ENCODE measurements at regions not wholly inside any gene's neighbourhood (a gene's known extent, or its start where the extent isn't known, plus 50 kb on each side); places are given as distances from the start of the nearest gene placed in this dataset.

GRCh38 chr10:78252286-78252685 lies 218.6 kb downstream of the RPS24 start:
- H4K20me1 ChIP-seq (ENCODE audit: insufficient read depth), result no peaks in the 10 kb centered on the region
- intact Hi-C loops (cut with micrococcal nuclease), result no loop called here
- no peak overlapping the region for H3K4me2 ChIP-seq (ENCODE audit: low read length)
- DNase-seq (ENCODE audit: low read depth, low spot score) (no peak), ATAC-seq (no peak)
- H3K79me2 ChIP-seq (ENCODE audit: insufficient read depth, low read length), result no peaks in the 10 kb centered on the region
- ChIA-PET RAD21 (ENCODE audit: low non-redundant PET in 1 of 2, low total read pairs in 2 of 2, uncharacterized antibody in 2 of 2, unreplicated experiment in 2 of 2) (no interaction called here), POLR2A (no interaction called here), CTCF (no interaction called here)
- H3K9me3 ChIP-seq (ENCODE audit: control insufficient read depth in 1 of 2, insufficient read depth in 1 of 2, low read depth in 1 of 2, low read length in 2 of 2), result no peaks in the 10 kb centered on the region
- BruUV-seq (replicated peaks), result no TSS peak
- no peaks in the 10 kb centered on the region for H3K27me3 ChIP-seq (ENCODE audit: insufficient read depth, low read length)
- H3K9me2 ChIP-seq (ENCODE audit: insufficient read depth), result no peaks in the 10 kb centered on the region
- H2AFZ ChIP-seq (ENCODE audit: low read depth, low read length, poor library complexity, severe bottlenecking), result no peak overlapping the region
- H3K27ac ChIP-seq (ENCODE audit: low read depth, low read length), result no peak overlapping the region
- H3K4me3 ChIP-seq (replicated peaks in 1 of 2; ENCODE audit: low read depth in 1 of 2, low read length in 2 of 2), result no peak overlapping the region
- no peaks in the 10 kb centered on the region for H3K36me3 ChIP-seq (ENCODE audit: control insufficient read depth in 1 of 2, insufficient read depth in 2 of 2, low read length in 2 of 2)
- no peak overlapping the region for H3K9ac ChIP-seq (ENCODE audit: low read length)
- peaks cover 12 to 33% of the 10 kb centered on the region in 2 experiments for H3K4me1 ChIP-seq (ENCODE audit: control insufficient read depth in 1 of 2, insufficient read depth in 2 of 2, low read length in 2 of 2)
- no peak for TF ChIP-seq YY1 (IDR thresholded peaks at IDR 0.05; ENCODE audit: extremely low read depth, insufficient replicate concordance, low read depth, low read length)
- no peak for TF ChIP-seq FOSL1 (IDR thresholded peaks at IDR 0.05; ENCODE audit: low read depth)
- no peak for TF ChIP-seq RAD21 (IDR thresholded peaks at IDR 0.05; ENCODE audit: low read depth)
- TF ChIP-seq CEBPB (IDR thresholded peaks at IDR 0.05; ENCODE audit: low read depth), result no peak
- TF ChIP-seq ELF1 (IDR thresholded peaks at IDR 0.05; ENCODE audit: borderline replicate concordance, low read depth), result no peak
- TF ChIP-seq SP1 (IDR thresholded peaks at IDR 0.05; ENCODE audit: low read depth), result no peak
- no peak for TF ChIP-seq SRF (IDR thresholded peaks at IDR 0.05; ENCODE audit: low read depth)
- no peak for TF ChIP-seq EZH2 (IDR thresholded peaks at IDR 0.05)
- no peak for TF ChIP-seq POLR2A (IDR thresholded peaks at IDR 0.05; ENCODE audit: borderline replicate concordance, extremely low read depth, insufficient read depth, insufficient read length)

GRCh38 chr10:78253063-78253853 lies 219.6 kb downstream of the RPS24 start:
- Histone ChIP-seq H3K9me2 (ENCODE audit: insufficient read depth) (no peaks in the 10 kb centered on the region), H3K79me2 (ENCODE audit: insufficient read depth, low read length) (no peaks in the 10 kb centered on the region), H2AFZ (ENCODE audit: low read depth, low read length, poor library complexity, severe bottlenecking) (no peak overlapping the region), H3K27ac (ENCODE audit: low read depth, low read length) (no peak overlapping the region), H3K4me3 (replicated peaks in 1 of 2; ENCODE audit: low read depth in 1 of 2, low read length in 2 of 2) (no peak overlapping the region), H3K9me3 (ENCODE audit: control insufficient read depth in 1 of 2, insufficient read depth in 1 of 2, low read depth in 1 of 2, low read length in 2 of 2) (no peaks in the 10 kb centered on the region), H4K20me1 (ENCODE audit: insufficient read depth) (no peaks in the 10 kb centered on the region), H3K4me1 (ENCODE audit: control insufficient read depth in 1 of 2, insufficient read depth in 2 of 2, low read length in 2 of 2) (peaks cover 12 to 33% of the 10 kb centered on the region in 2 experiments), H3K36me3 (ENCODE audit: control insufficient read depth in 1 of 2, insufficient read depth in 2 of 2, low read length in 2 of 2) (no peaks in the 10 kb centered on the region), H3K9ac (ENCODE audit: low read length) (no peak overlapping the region), H3K27me3 (ENCODE audit: insufficient read depth, low read length) (no peaks in the 10 kb centered on the region), H3K4me2 (ENCODE audit: low read length) (no peak overlapping the region)
- TF ChIP-seq ZFX (IDR thresholded peaks at IDR 0.05) (no peak), EGR1 (IDR thresholded peaks at IDR 0.05; ENCODE audit: low read depth) (no peak), POLR2AphosphoS5 (IDR thresholded peaks at IDR 0.05; ENCODE audit: low read depth, low read length) (no peak), ATF3 (IDR thresholded peaks at IDR 0.05) (no peak), MAX (IDR thresholded peaks at IDR 0.05) (no peak)
- DNase-seq (ENCODE audit: low read depth, low spot score) (no peak), ATAC-seq (no peak)
- CTCF ChIA-PET, result no interaction called here
- POLR2A ChIA-PET, result no interaction called here
- intact Hi-C loops (cut with micrococcal nuclease), result no loop called here
- BruUV-seq (replicated peaks), result no TSS peak
- RAD21 ChIA-PET (ENCODE audit: low non-redundant PET in 1 of 2, low total read pairs in 2 of 2, uncharacterized antibody in 2 of 2, unreplicated experiment in 2 of 2), result no interaction called here

All from HCT116 (cell line).